MV-4-11 (cell line): ENCODE measurements at regions not wholly inside any gene's neighbourhood (a gene's known extent, or its start where the extent isn't known, plus 50 kb on each side); places are given as distances from the start of the nearest gene placed in this dataset.
"Not testable (repeated sequence)": the region's sequence is repeated elsewhere in the genome, so short reads cannot be mapped to it uniquely, and the experiment has no call there.

ENCODE experiments used
- DNase-seq: peaks from one replicate; lab custom pipeline; 2025; lab: John Stamatoyannopoulos, UW

DNA sequence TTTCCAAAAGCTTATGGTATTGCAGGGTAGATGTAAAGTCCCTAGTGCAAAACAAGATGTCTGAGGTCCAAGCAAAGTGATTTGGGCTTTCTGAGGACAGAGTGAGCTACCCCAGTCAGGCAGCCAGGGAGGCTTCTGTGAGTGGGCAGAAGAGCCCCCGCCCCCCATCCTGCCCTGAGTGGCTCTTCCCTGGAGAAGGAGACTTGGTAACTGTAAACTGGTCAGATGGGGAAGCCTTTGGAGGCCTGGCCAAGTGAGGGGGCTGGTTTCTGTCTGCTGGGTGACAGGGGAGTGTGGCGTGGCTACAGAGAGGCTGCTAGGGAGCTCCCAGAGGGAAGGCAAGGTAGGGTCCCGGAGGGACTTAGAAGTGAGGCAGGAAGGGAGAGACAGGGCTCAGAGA, 181.3 kb upstream of the HAAO start:
- no peak for DNase-seq

DNA sequence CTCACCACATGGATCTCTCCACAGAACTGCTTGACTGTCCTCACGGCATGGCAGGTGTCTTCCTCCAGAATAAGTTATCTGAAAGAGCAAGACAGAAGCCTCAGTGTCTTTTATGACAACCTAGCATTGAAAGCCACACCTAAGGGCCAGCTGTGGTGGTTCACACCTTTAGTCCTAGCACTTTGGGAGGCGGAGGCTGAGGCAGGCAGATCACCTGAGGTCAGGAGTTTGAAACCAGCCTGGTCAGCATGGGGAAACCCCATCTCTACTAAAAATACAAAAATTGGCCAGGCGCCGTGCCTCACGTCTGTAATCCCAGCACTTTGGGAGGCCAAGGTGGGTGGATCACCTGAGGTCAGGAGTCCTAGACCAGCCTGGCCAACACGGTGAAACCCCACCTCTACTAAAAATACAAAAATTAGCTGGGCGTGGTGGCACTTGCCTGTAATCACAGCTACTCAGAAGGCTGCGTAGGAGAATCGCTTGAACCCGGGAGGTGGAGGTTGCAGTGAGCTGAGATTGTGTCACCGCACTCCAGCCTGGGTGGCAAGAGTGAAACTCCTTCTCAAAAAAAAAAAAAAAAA, 180.6 kb upstream of the HAAO start:
- not testable (repeated sequence) for DNase-seq

DNA sequence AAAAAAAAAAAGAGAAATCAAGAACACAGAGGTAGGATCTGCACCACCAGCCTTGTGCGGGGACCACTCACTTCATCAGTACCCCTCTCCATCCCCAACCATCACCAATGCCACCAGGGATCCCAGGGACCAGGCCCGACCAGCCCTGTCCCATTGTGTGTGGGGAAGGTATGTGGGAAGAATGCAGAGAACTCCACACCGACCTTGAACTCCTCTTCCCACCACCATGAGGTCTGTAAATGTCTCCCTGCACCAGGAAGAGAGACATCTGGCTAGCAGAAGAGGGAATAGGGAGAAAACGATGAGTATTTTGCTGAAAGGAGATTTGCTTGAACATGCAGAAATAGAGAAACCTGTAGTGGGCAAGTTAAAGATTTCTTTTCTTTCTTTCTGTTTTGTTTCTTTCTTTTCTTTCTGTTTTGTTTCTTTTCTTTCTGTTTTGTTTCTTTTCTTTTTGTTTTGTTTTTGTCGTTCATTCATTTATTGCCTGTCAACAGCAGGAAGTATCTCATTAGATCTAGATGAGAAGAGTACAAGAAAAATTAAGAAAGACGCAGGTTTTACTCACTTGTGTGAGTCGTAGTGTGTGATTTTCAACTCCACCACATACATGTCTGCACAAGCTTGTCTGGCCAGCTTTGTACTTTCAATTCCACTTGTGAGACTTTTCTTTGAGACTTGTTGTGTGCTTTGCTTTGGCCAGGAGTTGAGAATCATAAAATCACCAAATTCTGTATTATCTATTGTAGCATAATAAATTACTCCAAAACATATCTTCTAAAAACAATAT, 179.8 kb upstream of the HAAO start:
- DNase-seq = peak; percentile 51

DNA sequence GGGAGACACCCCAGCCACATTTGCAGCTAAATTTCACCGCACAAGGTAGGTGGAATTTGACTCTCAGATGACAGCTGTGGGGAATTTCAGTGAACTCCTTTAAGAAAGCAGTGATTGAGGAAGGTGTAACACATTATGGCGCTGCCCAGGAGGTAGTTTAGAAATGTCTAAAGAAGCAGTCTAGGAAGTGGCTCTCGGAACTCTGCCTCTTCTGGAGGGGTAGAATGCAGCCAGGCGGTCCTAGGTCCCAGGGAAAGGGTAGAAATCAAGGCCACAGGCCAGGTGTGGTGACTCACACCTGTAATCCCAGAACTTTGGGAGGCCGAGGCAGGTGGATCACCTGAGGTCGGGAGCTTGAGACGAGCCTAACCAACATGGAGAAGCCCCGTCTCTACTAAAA, 179.0 kb upstream of the HAAO start:
- no peak for DNase-seq

DNA sequence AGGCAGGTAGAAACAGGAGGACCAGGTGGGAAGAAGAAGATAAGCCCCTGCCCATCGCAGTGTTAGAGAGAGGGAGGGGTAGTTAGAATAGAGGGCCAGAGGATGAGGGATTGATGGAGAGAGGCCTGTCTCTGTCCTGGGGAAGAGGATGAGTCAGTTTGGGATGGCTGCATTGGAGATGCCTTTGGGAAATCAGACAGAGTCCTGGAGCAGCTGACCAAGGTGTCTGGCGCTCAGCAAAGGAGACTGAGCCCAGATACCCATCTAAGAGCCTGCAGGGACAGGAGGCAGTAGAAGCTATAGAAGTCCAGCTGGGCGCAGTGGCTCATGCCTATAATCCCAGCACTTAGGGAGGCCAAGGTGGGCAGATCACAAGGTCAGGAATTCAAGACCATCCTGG, 177.8 kb upstream of the HAAO start:
- DNase-seq = no peak

DNA sequence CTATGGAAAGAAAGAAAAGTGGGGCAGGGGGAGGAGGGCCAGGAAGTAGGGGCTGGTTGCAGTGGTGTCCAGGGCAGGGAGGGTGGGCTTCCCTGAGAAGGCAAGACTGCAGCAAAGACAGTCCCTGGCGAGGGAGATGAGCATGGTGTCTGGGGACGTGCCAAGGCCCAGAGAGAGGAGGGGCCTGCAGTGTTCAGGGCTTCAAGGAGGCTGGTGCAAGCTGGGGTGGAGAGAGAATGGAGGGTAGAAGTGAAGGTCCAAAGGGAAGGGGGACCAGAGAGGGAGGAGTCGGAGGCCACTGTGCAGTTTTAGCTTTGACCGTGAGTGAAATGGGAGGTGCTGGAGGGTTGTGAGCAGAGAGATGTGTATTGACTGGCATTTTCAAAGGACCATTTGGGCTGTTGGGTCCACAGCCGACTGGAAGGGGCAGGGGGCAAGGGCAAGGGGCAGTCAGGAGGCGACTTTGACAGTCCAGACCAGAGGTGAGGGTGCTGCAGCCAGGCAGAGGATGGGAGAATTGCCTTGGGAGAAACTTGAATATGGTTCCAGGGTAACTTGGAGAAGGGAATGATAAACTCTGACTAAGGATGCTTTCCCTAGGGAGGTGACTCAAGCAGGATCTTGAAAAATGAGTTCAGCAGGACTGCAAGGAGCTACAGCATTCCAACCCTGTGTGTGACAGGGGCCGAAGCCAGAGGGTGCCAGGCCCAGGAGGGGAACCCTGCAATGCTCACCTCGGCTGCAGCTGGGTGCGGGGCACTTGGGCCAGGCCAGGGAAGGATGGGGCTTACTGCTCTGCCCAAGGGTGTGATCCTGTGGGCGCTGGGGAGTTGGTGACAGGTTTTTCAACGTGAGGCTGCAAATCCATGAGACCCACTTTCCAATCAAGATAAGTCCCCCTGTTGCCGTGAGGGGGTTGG, 177.1 kb upstream of the HAAO start:
- no peak for DNase-seq

DNA sequence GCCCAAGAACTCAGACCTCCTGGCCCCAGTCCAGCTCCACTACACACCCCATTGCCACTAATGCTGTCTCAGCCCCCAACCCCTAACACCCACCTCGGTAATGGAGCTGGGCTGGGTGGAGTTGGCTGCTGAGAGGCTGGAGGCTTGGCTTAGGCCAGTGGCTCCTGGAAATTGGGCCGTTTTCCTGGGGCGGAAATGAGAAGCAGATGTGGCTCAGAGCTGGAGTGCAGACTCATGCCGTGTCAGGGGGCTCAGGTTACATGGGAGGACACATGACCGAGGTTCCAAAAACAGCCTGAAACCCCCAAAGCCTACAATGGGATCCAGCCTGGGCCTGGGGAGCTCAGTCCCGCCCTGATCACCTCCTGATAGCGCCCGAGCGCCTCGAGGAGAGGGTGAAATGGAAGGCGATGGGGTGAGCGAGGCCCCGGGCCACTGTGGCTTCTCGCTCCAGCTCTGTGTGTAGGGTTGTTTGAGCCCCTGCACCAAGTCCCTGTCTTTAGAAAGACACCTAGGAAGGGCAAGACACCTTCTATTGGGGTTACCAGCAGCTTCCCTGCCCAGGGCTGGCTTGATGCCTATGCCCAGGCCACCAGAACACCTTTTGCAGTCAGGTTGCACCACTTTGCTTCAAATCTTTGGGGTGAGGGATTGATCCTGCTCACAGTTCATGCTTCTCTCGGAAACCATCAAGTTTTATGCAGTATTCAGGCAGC, 175.7 kb upstream of the HAAO start:
- no peak for DNase-seq

DNA sequence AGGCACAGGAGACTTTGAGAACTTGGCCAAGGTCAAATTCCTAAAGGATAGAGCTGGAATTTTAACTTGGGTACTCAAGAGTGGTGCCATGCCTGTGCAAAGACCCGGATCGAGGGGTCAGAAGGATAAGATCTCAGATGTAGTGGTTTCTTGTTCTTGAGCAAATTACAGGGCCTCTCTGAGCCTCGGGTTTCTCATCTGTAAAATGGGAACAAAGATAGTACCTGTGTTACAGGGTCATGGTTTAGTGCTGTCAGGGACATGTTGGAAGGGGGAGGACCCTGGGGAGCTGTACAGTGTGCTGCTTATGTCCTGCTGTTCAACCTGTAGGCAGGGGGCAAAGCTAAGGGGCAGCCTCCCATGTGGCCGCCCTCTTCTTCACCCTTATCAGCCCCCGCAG, 173.5 kb upstream of the HAAO start:
- no peak for DNase-seq

DNA sequence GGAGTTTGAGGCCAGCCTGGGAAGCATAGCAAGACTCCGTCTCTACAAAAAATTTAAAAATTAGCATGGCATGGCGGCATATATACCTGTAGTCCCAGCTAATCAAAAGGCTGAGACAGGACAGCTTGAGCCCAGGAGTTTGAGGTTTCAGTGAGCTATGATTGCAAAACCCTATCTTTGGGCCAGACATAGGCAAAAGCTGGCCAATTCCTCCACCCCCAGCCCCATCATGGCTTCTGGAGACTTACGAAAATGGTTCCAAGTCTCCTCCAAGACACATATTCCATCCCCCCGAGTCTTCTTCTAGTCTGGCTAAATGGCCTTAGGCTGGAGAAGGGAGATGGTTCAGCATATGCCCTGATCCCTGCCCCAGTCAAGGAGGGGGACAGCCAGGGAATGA, 172.8 kb upstream of the HAAO start:
- DNase-seq = no peak

DNA sequence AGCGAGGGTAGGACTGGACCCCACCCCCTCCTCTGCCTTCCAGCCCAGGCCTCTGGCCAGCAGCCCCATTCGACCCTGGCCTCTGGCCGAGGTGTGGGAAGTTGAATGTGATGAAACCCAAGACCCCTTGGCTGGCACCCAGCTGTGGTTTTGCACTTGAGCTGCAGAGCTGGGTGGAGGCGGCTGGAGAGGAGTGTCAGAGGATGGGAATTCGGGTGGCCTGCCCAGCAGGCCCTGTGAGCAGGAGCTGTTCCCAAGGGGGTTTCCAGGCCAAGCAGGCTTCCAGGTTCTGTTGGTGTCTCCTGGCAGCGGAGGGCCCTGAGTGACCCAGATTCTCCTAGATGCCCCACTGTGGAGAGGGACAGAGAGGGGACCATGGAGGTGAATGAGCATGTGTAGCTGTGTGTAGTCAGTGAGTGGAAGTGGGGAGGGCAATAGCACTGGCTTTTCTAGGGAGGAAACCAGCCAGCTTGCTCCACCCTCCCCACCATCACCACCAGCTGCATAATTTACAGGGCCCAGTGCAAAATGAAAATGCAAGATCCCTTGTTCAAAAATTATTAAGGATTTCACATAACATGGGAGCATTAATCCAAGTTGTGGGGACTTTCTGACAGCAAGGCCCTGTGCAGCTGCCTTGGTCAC, 172.2 kb upstream of the HAAO start:
- DNase-seq = peak; percentile 52

DNA sequence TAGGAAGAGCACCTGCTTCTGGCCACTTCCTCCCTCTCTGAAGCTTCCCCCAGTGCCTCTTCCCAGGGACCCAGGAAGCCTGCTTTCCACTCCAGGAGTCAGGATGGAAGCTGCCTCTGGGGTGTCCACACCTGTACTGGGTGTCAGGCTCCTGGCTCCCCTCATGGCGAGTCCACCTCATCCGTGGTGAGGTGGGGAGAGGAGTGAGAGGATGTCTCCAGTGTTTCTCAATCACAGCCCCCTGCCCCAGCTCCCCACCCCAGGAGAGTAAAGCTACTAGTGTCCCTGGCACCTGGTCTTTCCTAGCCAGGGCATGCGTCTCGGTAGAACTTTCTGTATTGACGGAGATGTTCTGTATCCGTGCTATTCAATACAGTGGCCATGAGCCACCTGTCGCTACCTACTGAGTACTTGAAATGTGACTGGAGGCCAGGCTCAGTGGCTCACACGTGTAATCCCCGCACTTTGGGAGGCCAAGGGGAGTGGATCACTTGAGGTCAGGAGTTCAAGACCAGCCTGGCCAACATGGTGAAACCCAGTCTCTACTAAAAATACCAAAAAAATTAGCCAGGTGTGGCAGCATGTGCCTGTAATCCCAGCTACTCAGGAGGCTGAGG, 171.2 kb upstream of the HAAO start:
- no peak for DNase-seq

DNA sequence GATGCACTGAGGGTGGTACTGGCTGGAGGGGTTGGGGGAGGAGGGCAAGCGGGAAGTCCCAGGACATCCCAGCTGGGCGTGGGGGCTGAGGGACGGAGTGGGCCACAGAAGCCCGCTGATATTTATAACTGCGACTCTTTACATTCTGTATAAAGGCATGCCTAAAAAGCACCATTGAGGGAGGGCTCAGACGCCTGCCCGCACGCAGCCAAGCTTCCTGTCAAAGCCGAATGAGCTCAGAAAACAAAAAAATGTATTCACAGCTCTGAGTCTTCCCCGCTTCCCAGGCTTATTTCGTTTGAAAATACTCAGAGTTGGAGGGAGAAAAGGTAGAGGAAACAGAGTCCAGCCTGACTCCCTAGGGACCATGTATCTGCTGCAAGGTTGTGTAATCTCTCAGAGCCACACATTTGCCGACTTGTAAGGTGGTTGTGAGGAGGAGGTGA, 170.1 kb upstream of the HAAO start:
- peak; percentile 58 for DNase-seq

DNA sequence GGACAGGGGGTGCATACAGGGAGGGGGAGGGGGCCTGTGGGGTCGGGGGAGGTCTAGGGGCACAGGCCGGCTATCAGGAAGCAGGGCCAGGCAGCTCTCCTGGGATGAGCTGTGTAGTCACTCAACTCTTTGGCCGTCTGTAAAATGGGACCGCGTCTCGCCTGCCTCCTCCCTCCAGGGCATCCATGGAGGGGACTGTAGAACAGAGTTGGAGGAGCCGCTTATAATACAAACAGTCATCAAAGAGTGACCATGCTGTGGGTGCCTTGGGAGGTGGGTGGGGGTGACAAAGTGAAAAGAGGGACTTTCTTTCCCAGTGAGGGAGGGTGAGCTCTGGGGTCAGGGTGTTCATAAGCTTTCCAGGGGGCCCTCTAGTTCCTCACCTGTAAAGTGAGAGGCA, 169.6 kb upstream of the HAAO start:
- peak; percentile 43 for DNase-seq

DNA sequence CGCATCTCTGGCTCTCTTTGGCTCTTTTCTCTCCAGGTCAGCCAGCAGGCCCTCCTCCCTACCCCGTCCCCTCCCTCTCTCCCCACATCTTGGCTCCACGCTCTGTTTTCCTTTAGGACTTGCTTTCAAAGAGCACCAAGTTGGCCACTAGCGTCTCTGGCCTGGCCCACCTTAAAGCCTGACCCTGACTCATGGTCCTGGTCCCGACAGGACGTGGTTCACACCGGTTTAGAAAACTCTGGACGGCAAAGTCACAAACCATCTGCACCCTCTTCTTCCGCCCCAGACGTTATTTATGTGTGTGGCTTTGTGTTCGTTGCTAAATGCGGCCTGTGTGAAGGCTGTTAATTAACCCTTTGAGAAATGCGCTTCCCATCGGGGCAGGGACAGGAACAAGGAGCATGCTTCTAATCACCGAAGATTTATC, 169.0 kb upstream of the HAAO start:
- DNase-seq = peak; percentile 96

DNA sequence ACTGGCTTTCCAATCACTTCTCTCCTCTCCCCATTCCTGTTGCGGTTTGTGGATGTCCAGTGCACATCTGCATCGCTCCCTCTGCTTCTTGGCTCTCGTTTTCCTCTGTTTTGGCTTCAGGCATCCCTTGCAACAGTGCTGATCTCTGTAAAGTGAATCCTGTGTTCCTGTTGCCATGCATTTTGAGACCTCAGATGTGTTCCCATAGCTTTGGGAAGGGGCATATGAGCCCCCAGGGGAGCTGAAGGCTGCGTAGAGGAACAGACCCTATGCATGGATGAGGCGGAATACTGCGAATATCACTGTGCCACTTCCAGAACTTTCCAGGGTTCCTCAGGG, 168.4 kb upstream of the HAAO start:
- DNase-seq = no peak

DNA sequence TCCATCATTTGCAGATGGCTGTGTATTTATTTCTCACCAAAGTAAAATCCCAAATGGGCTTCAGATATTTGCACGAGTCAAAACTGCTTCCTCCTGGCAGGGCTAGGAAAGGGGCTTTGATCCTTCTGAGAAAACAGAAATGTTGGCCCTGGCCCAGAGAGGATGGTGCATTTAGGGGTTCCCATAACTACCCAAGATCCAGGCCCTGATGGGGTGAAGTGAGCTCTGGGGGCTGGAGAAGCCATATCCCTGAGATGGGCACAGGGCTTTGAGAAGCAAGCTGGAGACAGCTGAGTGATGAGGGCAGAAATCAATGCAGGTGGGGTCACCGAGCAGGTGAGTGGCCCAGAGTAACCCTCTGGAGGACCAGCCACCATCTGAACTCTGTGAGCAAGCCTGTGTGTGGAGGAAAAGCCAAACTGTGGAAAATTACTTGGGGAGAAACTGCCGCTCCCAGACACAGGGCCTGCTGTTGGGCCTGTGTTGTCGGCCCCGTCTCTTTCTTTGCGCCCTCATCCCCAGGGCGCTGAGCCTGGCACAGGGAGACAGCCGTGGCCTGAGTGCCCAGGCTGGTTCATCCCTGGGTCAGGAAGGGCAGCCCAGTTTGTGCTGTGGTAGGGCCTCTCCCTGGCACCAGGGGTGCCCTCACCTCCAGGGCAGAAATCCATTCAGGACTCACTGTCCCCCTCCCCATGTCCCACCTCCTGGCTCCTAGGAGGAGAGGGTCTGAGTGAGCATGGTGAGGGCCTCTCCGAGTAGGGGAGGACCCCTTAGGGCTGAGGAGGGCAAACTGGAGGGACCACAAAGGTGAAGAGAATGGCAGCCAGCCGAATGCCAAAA, 167.8 kb upstream of the HAAO start:
- DNase-seq = no peak

DNA sequence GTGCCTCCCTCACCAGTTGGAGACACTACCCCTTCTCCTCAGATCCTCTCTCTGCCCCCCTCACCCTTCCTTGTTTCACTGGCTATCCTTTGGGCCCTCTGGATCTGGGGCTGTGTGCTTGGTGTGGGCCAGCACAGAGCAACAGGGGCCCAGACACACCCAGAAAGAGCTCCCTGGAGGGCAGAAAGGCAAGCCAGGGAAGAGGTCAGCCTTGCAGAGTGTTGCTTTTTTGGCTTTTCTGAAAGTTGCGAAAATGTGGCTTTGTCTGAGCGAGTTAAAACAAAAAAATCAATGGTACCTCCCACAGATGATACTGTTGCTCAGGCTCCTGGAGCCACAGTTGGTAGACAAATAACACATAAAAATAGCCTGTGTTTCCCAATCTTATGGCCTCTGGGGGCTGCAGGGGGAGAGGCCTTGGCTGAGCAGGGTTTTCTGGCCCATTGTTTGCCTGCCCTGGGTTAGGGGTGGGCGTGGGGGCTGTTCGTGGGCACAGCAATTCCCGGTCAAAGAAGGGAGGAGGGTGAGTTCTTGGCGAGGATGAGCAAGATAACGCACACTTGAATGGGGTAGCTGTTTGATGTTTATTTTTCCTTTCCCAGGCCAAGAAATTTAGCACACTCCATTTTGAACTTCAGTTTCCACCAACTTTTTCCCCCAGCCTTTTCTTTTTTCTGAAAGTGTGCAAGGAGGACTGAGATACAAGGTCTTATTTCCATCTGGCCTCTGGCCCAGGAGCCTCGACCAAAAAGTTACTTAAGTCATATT, 167.0 kb upstream of the HAAO start:
- peak; percentile 95 for DNase-seq

DNA sequence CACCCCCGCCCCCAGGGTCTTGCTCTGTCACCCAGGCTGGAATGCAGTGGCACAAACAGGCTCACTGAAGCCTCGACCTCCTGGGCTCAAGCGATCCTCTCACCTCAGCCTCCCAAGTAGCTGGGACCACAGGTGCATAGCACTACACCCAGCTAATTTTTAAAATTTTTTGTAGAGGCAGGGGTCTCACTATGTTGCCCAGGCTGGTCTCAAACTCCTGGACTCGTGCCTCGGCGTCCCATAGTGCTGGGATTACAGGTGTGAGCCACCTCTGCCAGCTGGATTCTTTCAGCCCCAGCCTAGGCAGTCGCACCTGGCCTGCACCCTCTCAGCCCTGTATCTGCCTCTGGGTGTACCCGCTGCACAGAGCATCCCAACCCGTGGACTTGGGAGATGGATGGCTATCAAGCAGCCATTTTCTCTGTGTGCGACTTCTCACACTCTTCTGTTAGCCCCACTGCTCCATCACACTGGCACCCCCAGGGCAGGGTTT, 166.4 kb upstream of the HAAO start:
- DNase-seq = no peak

DNA sequence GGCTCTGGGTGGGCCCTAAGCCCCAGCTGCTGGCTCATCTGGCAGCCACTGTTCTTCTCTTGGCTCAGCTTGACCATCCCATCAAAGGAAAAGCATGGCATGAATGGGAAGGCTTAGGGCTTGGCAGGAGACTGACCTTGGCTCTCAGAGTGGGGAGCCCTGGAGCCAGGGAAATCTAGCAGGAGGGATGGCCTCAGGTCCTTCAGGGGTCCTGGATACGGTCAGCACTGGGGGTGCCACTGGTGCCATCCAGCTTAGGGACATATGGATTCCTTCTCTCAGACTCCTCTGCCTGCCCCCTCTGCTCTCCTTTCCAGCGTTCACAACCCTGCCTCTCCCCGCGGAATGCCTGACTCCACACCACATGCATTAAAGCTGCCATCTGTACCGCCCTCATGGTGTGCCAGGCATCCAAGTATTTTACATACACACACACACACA, 165.5 kb upstream of the HAAO start:
- no peak for DNase-seq
